WI38 (cell line): ENCODE measurements at regions not wholly inside any gene's neighbourhood (a gene's known extent, or its start where the extent isn't known, plus 50 kb on each side); places are given as distances from the start of the nearest gene placed in this dataset.
"Not testable (repeated sequence)": the region's sequence is repeated elsewhere in the genome, so short reads cannot be mapped to it uniquely, and the experiment has no call there.

Experiments
- H3K4me3 ChIP-seq: 2 replicates; pipeline ENCODE4 v1.5.1; 2011; ENCODE audit warnings: low read depth, mild to moderate bottlenecking, control low read depth, low read length
- CTCF ChIP-seq: IDR thresholded peaks from 2 replicates; pipeline ENCODE4 v1.5.1; 2012; ENCODE audit warnings: low read depth, mild to moderate bottlenecking, control low read depth, low read length

- TF ChIP-seq CTCF, result no peak
- H3K4me3 ChIP-seq, result no peak overlapping the region
Observed at GRCh38 chr12:20000229-20000849, 368.0 kb upstream of the PDE3A start.

DNA sequence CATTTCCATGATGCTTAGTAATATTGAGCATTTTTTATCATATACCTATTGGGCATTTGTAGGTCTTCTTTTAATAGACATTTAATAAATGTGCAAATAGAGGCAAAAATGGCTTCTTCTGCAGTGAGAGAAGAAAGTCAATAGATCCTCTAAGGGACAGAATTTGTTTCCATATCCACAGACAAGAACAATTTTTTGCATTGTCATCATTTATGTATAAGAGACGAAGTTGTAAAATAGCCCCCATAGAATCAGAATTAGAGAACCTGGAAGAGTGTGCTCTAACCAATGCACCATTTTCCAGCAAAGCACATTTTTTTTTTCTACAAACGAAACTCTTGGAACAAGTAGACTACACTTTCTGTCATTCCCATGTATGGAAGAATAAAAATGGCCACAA, 365.1 kb upstream of the PDE3A start:
- no peak for TF ChIP-seq CTCF
- H3K4me3 ChIP-seq, result no peak overlapping the region

GRCh38 chr12:20004952-20005351, 363.4 kb upstream of the PDE3A start:
- TF ChIP-seq CTCF, result no peak
- no peak overlapping the region for H3K4me3 ChIP-seq

DNA sequence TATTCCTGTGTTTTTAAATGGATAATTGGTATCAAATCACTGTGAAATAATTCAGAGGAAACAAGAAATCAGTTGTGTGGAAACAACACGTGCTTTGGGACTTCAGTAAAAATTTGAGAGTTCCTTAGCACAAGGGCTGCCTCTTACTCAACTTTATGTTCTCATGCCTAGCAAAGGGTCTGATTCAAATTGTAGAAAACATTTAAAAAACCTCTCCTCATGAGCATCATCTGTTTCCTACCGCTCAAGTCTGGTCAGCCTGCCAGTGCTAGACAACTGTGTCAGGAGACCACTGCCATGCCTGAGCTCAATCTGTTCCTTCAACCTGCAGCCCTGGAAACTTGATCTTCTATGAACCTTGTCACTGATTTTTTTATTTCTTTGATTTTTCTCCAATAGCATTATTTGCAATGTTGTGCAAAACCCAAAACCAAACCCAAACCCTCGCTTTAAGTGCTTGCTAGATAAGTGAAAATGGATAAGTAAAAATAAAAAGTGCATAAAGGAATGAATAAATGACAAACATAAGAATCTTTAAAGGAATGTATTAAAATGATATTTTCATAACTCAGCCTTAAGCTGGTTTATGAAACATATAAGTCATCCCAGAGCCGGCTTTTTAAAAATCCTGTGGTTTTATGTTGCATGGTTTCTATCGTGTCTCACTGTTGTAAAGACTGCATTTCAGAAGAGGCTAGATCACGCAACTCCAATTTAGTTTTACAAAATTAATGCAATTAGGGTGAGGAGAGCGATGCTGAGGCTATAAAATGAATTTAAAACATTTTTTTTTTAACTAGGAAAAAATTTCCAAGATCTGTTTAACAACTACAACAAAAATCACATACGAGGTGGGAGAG, 361.2 kb upstream of the PDE3A start:
- no peak for TF ChIP-seq CTCF
- no peak overlapping the region for H3K4me3 ChIP-seq

- H3K4me3 ChIP-seq, result not testable (repeated sequence)
Observed at GRCh38 chr12:20009965-20010364, 358.4 kb upstream of the PDE3A start.

GRCh38 chr12:20011200-20011599, 357.1 kb upstream of the PDE3A start:
- no peak overlapping the region for H3K4me3 ChIP-seq
- TF ChIP-seq CTCF, result no peak

DNA sequence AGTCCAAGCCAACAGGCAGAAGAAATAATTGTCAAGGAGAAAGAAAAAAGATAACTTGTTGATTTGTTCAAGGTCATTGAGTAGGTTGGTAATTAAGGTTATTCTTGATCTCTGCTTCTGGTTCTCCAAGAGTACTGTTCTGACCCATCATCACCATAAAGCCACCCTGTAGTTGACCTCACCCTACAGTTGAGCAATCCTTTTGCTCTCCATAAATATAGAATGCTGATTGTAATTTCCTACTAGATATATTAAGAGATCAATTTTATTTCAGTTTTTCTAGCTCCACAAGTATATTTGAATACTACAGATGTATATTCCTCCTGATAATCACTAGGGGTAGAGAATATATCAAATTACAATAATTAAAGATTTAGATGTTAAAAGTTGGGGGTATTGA, 350.5 kb upstream of the PDE3A start:
- H3K4me3 ChIP-seq, result no peak overlapping the region

More for the DNA sequence above, 350.5 kb upstream of the PDE3A start:
- TF ChIP-seq CTCF, result no peak
